GM12864 (cell line): ENCODE measurements at regions not wholly inside any gene's neighbourhood (a gene's known extent, or its start where the extent isn't known, plus 50 kb on each side); places are given as distances from the start of the nearest gene placed in this dataset.
"Not testable (repeated sequence)": the region's sequence is repeated elsewhere in the genome, so short reads cannot be mapped to it uniquely, and the experiment has no call there.

Experiments used
- DNase-seq: peaks from one replicate; pipeline ENCODE4 v3.0.0-alpha.2; 2011; ENCODE audit warnings: low read depth
- H3K4me3 ChIP-seq: 2 replicates; pipeline ENCODE4 v1.5.1; 2011; ENCODE audit warnings: mild to moderate bottlenecking, low read depth, low read length, control low read depth
- CTCF ChIP-seq: IDR thresholded peaks from 2 replicates; pipeline ENCODE4 v1.5.1; 2011; ENCODE audit warnings: low read depth, mild to moderate bottlenecking, moderate library complexity, low read length, control low read depth, inconsistent platforms; ENCODE audit errors: missing control alignments

DNA sequence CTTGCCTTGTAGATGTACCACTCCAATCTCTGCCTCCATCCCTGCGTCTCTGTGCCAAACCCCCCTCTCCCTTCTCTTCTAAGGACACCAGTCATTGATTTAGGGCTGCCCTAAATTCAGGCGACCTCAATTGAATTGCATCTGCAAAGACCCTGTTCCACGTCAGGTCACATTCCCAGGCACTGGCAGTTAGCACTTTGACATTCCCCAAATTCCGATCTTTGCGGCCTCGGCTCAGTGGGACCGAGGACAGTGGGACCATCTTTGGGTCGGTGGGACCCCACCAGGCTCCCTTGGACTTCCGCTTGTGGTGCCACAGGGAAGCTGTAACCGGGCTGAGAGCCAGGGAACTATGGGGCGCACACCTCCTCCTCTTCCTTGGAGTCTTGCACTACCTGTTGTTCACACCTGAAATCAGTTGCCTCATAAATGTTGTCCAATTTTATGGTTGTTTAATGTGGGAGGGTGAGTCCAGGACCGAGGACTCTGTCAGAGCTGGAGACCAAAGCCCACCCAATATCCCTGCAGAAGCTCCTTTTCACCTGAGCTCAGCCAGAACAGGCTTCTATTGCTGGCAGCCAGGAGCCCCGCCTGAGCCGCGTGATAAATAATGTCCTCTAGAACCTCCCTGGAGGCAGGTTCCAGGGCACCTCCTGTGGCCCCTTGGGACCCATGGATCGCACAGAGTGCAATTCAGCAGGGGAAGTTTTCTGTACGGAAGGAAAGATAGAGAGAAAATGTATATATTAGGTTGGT is 271.6 kb downstream of the EIPR1 start:
- no peak for TF ChIP-seq CTCF
- H3K4me3 ChIP-seq: no peak overlapping the region
- no peak for DNase-seq

DNA sequence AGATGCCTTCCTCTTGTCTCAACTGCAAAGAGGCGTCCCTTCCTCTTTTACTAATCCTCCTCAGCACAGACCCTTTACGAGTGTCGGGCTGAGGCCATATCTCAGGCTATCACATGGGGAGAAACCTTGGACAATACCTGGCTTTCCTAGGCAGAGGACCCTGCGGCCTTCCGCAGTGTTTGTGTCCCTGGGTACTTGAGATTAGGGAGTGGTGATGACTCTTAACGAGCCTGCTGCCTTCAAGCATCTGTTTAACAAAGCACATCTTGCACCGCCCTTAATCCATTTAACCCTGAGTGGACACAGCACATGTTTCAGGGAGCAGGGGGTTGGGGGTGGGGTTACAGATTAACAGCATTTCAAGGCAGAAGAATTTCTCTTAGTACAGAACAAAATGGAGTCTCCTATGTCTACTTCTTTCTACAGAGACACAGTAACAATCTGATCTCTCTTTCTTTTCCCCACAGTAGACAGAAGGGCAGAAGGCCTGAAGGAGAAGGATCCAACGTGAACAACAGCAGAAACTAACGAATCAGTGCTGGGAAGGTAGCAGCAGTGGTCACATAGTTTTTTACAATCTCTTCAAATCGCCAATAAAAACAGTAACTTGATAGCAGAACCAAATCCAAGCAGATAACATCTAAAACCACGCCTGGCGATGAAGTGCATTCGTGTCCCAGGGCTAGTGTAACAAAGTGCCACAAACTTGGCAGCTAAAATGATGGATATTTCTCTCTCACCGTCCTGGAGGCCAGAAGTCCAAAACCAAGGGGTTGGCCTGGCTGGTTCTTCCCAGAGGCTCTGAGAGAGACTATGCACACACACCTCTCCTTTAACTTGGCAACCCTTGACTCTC is 272.4 kb downstream of the EIPR1 start:
- not testable (repeated sequence) for DNase-seq, H3K4me3 ChIP-seq

- H3K4me3 ChIP-seq: no peak overlapping the region
- no peak for DNase-seq
- no peak for TF ChIP-seq CTCF
These were observed 273.4 kb downstream of the EIPR1 start for GRCh38 chr2:3104261-3104660.

GRCh38 chr2:3102922-3103569 is 274.6 kb downstream of the EIPR1 start:
- no peak for TF ChIP-seq CTCF
- no peak for DNase-seq
- no peak overlapping the region for H3K4me3 ChIP-seq

- no peak for DNase-seq
- no peak overlapping the region for H3K4me3 ChIP-seq
- no peak for TF ChIP-seq CTCF
These were observed 275.3 kb downstream of the EIPR1 start for GRCh38 chr2:3102081-3102921.

GRCh38 chr2:3101016-3101942 is 276.3 kb downstream of the EIPR1 start:
- DNase-seq: no peak
- TF ChIP-seq CTCF: no peak
- no peak overlapping the region for H3K4me3 ChIP-seq
